K562 (cell line): ENCODE measurements at regions not wholly inside any gene's neighbourhood (a gene's known extent, or its start where the extent isn't known, plus 50 kb on each side); places are given as distances from the start of the nearest gene placed in this dataset.

Source experiments
- ATF4 ChIP-seq: fragments of 450-650 bp; formaldehyde crosslinking; IDR thresholded peaks from 2 replicates; pipeline ENCODE4 v1.4.0; 2022; ENCODE audit warnings: mild to moderate bottlenecking, moderate library complexity
- CREM ChIP-seq: IDR thresholded peaks from 2 replicates; pipeline ENCODE4 v1.6.1; 2014; ENCODE audit warnings: antibody characterized with exemption, low read depth
- TRIM28 ChIP-seq: fragments of 450-650 bp; IDR thresholded peaks from 2 replicates; pipeline ENCODE4 v1.6.1; 2017
- TF ChIP-seq, protein P1 (sequence below): fragments of 250-450 bp; sonication (Bioruptor Pico); IDR thresholded peaks from 2 replicates; pipeline ENCODE4 v1.8.0; 2021; ENCODE audit warnings: moderate library complexity, mild to moderate bottlenecking, inconsistent platforms

GRCh38 chr13:44093607-44094564 is 214.2 kb downstream of the LACC1 start:
- TF ChIP-seq, protein P1, sequence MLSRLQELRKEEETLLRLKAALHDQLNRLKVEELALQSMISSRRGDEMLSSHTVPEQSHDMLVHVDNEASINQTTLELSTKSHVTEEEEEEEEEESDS (CRISPR knock-in tag), result no peak
- no peak for TF ChIP-seq TRIM28
- no peak for TF ChIP-seq CREM
- TF ChIP-seq ATF4, result no peak
